Upper lobe of left lung (tissue), 6 donors: ENCODE measurements at regions not wholly inside any gene's neighbourhood (a gene's known extent, or its start where the extent isn't known, plus 50 kb on each side); places are given as distances from the start of the nearest gene placed in this dataset.

Experiments
- ATAC-seq, 2 donors: fragments of 200-7000 bp; cut with Tn5 transposase; one replicate each; pipeline ENCODE4 v1.9.1; 2022; ENCODE audit warnings: mild to moderate bottlenecking in 2 of 2, moderate library complexity in 2 of 2; ENCODE audit not compliant: low FRiP score in 2 of 2
- DNase-seq, 2 donors: peaks; one replicate each; pipeline ENCODE4 v3.0.0-alpha.2; 2019 to 2020
- H3K27ac ChIP-seq, 4 donors: fragments of 200-600 bp; sonication (generic); one replicate each; pipeline ENCODE4 v1.5.1; 2016 to 2019
- H3K27me3 ChIP-seq, 4 donors: fragments of 200-600 bp; sonication (generic); one replicate each; pipeline ENCODE4 v1.5.1; 2017 to 2019
- H3K36me3 ChIP-seq, 4 donors: fragments of 200-600 bp; sonication (generic); one replicate each; pipeline ENCODE4 v1.5.1; 2016 to 2019
- H3K4me1 ChIP-seq, 4 donors: fragments of 200-600 bp; sonication (generic); one replicate each; pipeline ENCODE4 v1.5.1; 2018 to 2019
- H3K4me3 ChIP-seq, 4 donors: fragments of 200-600 bp; sonication (generic); one replicate each; pipeline ENCODE4 v1.5.1; 2017 to 2019; ENCODE audit warnings: mild to moderate bottlenecking in 2 of 4, moderate library complexity in 1 of 4
- H3K9me3 ChIP-seq, 4 donors: fragments of 200-600 bp; sonication (generic); one replicate each; pipeline ENCODE4 v1.5.1; 2018 to 2019
- CTCF ChIP-seq, 6 experiments: fragments of 450-650 bp in 4 of 6; fragments of 200-600 bp in 2 of 6; sonication (generic) in 2 of 6; IDR thresholded peaks; one replicate each; pipeline ENCODE4 v1.5.1; 2016 to 2019; ENCODE audit warnings: antibody characterized with exemption in 6 of 6
- EP300 ChIP-seq, 4 donors: sonication (generic); formaldehyde crosslinking; IDR thresholded peaks; one replicate each; pipeline ENCODE4 v1.5.1; 2017; ENCODE audit warnings: antibody characterized with exemption in 4 of 4, control low read depth in 2 of 4
- POLR2A ChIP-seq, 4 donors: fragments of 450-650 bp; IDR thresholded peaks; one replicate each; pipeline ENCODE4 v1.5.1; 2016 to 2017; ENCODE audit warnings: antibody characterized with exemption in 4 of 4, mild to moderate bottlenecking in 2 of 4
- POLR2AphosphoS5 ChIP-seq, 2 donors: sonication (generic); formaldehyde crosslinking; IDR thresholded peaks; one replicate each; pipeline ENCODE4 v1.5.1; 2017; ENCODE audit warnings: antibody characterized with exemption in 2 of 2
- WGBS, 2 donors: methylation state at CpG; one replicate each; pipeline ENCODE4 v1.1.5; 2017 to 2018; 5-methylcytosine and 5-hydroxymethylcytosine counted together
- donor health status: DM: no; HTN: no; CAD: no; lungs with moderate emphysema.
- donor health status: DM: no; HTN: yes; CAD: no; lungs with severe emphysema.

DNA sequence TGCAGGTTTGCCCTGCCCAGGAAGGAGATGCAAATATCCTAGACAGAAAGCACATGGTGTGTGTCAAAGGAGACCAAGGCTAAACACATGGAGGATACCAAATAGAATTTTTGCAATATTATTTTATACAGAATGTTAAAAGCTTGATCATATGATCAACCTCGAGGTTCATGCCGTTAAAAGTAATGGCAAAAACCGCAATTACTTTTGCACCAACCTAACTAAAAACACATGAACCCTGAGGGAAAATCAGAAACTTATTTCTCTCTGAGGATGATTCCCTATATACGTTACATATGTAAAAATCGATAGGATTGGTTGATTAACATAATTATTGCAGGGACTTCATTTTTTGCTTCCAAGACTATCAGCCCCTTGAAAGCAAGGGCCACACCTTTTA, 88.1 kb downstream of the MZT1 start:
- no peaks in the 10 kb centered on the region for H3K36me3 ChIP-seq
- peaks cover 0 to 5% (median 0%) of the 10 kb centered on the region in 4 donors for H3K4me1 ChIP-seq
- H3K27me3 ChIP-seq = no peaks in the 10 kb centered on the region
- no peak overlapping the region for H3K4me3 ChIP-seq
- ATAC-seq (no peak), DNase-seq (no peak)
- WGBS, 2 donors = 94 to 97% methylated on average over 5 of the region's 5 CpGs
- no peak overlapping the region for H3K27ac ChIP-seq
- no peak for TF ChIP-seq CTCF (IDR thresholded peaks at IDR 0.05)
- no peak for TF ChIP-seq EP300 (IDR thresholded peaks at IDR 0.05)
- no peak for TF ChIP-seq POLR2A (IDR thresholded peaks at IDR 0.05)
- TF ChIP-seq POLR2AphosphoS5 (IDR thresholded peaks at IDR 0.05) = no peak
- H3K9me3 ChIP-seq = no peaks in the 10 kb centered on the region

GRCh38 chr13:72638059-72638815, 89.2 kb downstream of the MZT1 start:
- H3K27me3 ChIP-seq = no peaks in the 10 kb centered on the region
- no peaks in the 10 kb centered on the region for H3K36me3 ChIP-seq
- WGBS, 2 donors = 82 to 89% methylated on average over 7 of the region's 7 CpGs
- H3K4me1 ChIP-seq = peaks cover 0 to under 1% (median 0%) of the 10 kb centered on the region in 4 donors
- no peaks in the 10 kb centered on the region for H3K9me3 ChIP-seq
- DNase-seq (no peak), ATAC-seq (no peak)
- no peak overlapping the region for H3K27ac ChIP-seq
- TF ChIP-seq POLR2A (IDR thresholded peaks at IDR 0.05) = no peak
- H3K4me3 ChIP-seq = no peak overlapping the region

DNA sequence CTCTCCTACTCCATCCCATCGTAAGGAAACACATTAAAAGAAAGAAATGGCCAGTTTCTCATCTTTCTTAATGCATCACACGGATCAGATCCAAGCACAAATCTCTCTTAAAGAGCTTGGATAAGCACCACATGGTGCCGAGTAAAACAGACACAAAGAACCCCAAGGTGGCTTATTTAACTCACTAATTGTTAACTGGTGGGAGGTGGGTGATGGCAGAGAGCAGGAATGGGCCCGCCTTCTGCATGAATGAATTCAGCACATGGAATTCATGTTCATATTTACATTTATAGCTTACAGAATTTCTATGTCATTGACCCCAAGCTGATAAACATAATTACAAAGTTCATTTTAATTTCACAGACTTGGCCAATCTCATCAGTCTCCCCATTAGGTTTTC, 89.9 kb downstream of the MZT1 start:
- TF ChIP-seq POLR2AphosphoS5 (IDR thresholded peaks at IDR 0.05) = no peak
- TF ChIP-seq EP300 (IDR thresholded peaks at IDR 0.05) = no peak
- no peak for TF ChIP-seq CTCF (IDR thresholded peaks at IDR 0.05)
- no peak for TF ChIP-seq POLR2A (IDR thresholded peaks at IDR 0.05)
- no peaks in the 10 kb centered on the region for H3K4me1 ChIP-seq
- no peaks in the 10 kb centered on the region for H3K36me3 ChIP-seq
- WGBS, 2 donors = 79 to 82% methylated on average over 4 of the region's 4 CpGs
- H3K9me3 ChIP-seq = no peaks in the 10 kb centered on the region
- H3K27ac ChIP-seq = no peak overlapping the region
- DNase-seq (no peak), ATAC-seq (no peak)
- no peak overlapping the region for H3K4me3 ChIP-seq
- H3K27me3 ChIP-seq = no peaks in the 10 kb centered on the region

- ATAC-seq (no peak), DNase-seq (no peak)
- Histone ChIP-seq H3K4me3 (no peak overlapping the region), H3K4me1 (no peaks in the 10 kb centered on the region), H3K9me3 (no peaks in the 10 kb centered on the region), H3K27ac (no peak overlapping the region), H3K27me3 (no peaks in the 10 kb centered on the region), H3K36me3 (no peaks in the 10 kb centered on the region)
- TF ChIP-seq CTCF (IDR thresholded peaks at IDR 0.05) = no peak
- no peak for TF ChIP-seq EP300 (IDR thresholded peaks at IDR 0.05)
- TF ChIP-seq POLR2A (IDR thresholded peaks at IDR 0.05) = no peak
- no peak for TF ChIP-seq POLR2AphosphoS5 (IDR thresholded peaks at IDR 0.05)
- 83 to 87% methylated on average over 1 of the region's 1 CpG for WGBS, 2 donors
Measured at GRCh38 chr13:72634859-72635258, 92.6 kb downstream of the MZT1 start.

DNA sequence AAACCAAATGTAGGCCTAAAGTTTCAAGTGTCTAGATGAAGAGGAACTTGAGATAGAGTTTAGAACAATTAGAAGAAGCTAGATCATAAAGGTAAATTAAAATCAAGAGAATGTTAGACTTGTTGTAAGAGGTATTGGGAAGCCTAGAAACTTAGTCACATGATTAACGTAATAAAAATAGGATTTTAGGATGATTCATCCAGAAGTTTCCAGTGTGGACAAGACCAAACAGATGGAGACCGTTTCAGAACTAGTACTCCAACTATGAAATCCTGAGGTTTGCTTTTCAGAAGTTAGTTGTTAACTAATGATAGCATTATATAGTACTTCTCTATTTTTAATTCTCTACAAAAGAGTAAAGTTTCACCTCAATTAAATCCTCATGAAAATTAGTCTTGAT, 104.9 kb downstream of the MZT1 start:
- no peaks in the 10 kb centered on the region for H3K4me1 ChIP-seq
- DNase-seq = no peak
- 74 to 83% methylated on average over 2 of the region's 2 CpGs for WGBS, 2 donors
- no peak overlapping the region for H3K4me3 ChIP-seq
- no peaks in the 10 kb centered on the region for H3K27me3 ChIP-seq
- H3K27ac ChIP-seq = no peak overlapping the region
- no peaks in the 10 kb centered on the region for H3K36me3 ChIP-seq
- TF ChIP-seq EP300 (IDR thresholded peaks at IDR 0.05) = no peak
- TF ChIP-seq POLR2AphosphoS5 (IDR thresholded peaks at IDR 0.05) = no peak
- TF ChIP-seq POLR2A (IDR thresholded peaks at IDR 0.05) = no peak
- TF ChIP-seq CTCF (IDR thresholded peaks at IDR 0.05) = no peak
- no peak for ATAC-seq
- no peaks in the 10 kb centered on the region for H3K9me3 ChIP-seq
